IMR-90 (cell line): ENCODE measurements at regions not wholly inside any gene's neighbourhood (a gene's known extent, or its start where the extent isn't known, plus 50 kb on each side); places are given as distances from the start of the nearest gene placed in this dataset.

Experiments
- ATAC-seq: fragments of 200-7000 bp; cut with Tn5 transposase; 2 replicates; pipeline ENCODE4 v1.9.1; 2020; ENCODE audit warnings: low read depth, mild to moderate bottlenecking, moderate library complexity
- BruUV-seq: library from RNA; stranded (reverse); fragments of 400-500 nt; replicated peaks from 2 replicates; lab custom pipeline; 2021; lab: Mats Ljungman, UMichigan
- CTCF ChIA-PET: fragments of 300-600 bp; formaldehyde crosslinking; extraction: SDS; loops from one replicate; lab custom pipeline; 2021; ENCODE audit warnings: antibody characterized with exemption; lab: Yijun Ruan, JAX
- POLR2A ChIA-PET: fragments of 300-600 bp; sonication (Branson Sonifier 250); formaldehyde crosslinking; loops from one replicate; lab custom pipeline; 2022; ENCODE audit warnings: antibody characterized with exemption; ENCODE audit not compliant: unreplicated experiment; lab: Charles Lee
- DNase-seq: peaks from one replicate; pipeline ENCODE4 v3.0.0; 2013
- H2AFZ ChIP-seq: replicated peaks from 2 replicates; pipeline ENCODE3; 2013; ENCODE audit warnings: low read length, mild to moderate bottlenecking; ENCODE audit not compliant: poor library complexity
- H2AK5ac ChIP-seq: 2 replicates; pipeline ENCODE4 v1.6.1; 2013; ENCODE audit warnings: low read depth, low read length, inconsistent platforms
- H2AK9ac ChIP-seq: replicated peaks from 2 replicates; pipeline ENCODE3; 2013; ENCODE audit warnings: mild to moderate bottlenecking, low read depth, low read length, moderate library complexity; ENCODE audit not compliant: poor library complexity
- H2BK120ac ChIP-seq: 2 replicates; pipeline ENCODE4 v1.6.1; 2013; ENCODE audit warnings: low read depth, low read length, inconsistent platforms
- H2BK15ac ChIP-seq: 3 replicates; pipeline ENCODE4 v1.6.1; 2013; ENCODE audit warnings: low read depth, low read length, inconsistent platforms
- H2BK20ac ChIP-seq: 2 replicates; pipeline ENCODE4 v1.6.1; 2013; ENCODE audit warnings: low read depth, mild to moderate bottlenecking, inconsistent platforms, low read length, moderate library complexity
- H2BK5ac ChIP-seq: 2 replicates; pipeline ENCODE4 v1.6.1; 2013; ENCODE audit warnings: mild to moderate bottlenecking, low read depth, low read length, inconsistent platforms; ENCODE audit not compliant: poor library complexity, severe bottlenecking
- H3K14ac ChIP-seq: replicated peaks from 2 replicates; pipeline ENCODE4 v1.6.1; 2013; ENCODE audit warnings: low read depth, low read length, inconsistent platforms
- H3K18ac ChIP-seq: 2 replicates; pipeline ENCODE4 v1.6.1; 2013; ENCODE audit warnings: low read depth, low read length, control low read depth
- H3K23ac ChIP-seq: 2 replicates; pipeline ENCODE4 v1.6.1; 2013; ENCODE audit warnings: low read depth, low read length, inconsistent platforms
- H3K27ac ChIP-seq: 2 replicates; pipeline ENCODE4 v1.5.1; 2013; ENCODE audit warnings: mild to moderate bottlenecking, control low read depth, low read length; ENCODE audit not compliant: insufficient read depth
- H3K27me3 ChIP-seq: 2 replicates; pipeline ENCODE4 v1.6.1; 2013; ENCODE audit warnings: low read length; ENCODE audit not compliant: control insufficient read depth, insufficient read depth
- H3K36me3 ChIP-seq: 2 replicates; pipeline ENCODE4 v1.6.1; 2013; ENCODE audit warnings: low read length, mixed read lengths; ENCODE audit not compliant: control insufficient read depth, insufficient read depth
- H3K4ac ChIP-seq: 2 replicates; pipeline ENCODE4 v1.6.1; 2013; ENCODE audit warnings: low read depth, low read length, inconsistent platforms
- H3K4me1 ChIP-seq: 2 replicates; pipeline ENCODE4 v1.6.1; 2013; ENCODE audit warnings: low read length, mixed read lengths; ENCODE audit not compliant: control insufficient read depth, insufficient read depth
- H3K4me2 ChIP-seq: 2 replicates; pipeline ENCODE4 v1.6.1; 2013; ENCODE audit warnings: low read depth, mild to moderate bottlenecking, control low read depth, low read length, moderate library complexity
- H3K4me3 ChIP-seq: 2 replicates; pipeline ENCODE4 v1.5.1; 2013; ENCODE audit warnings: low read depth, mild to moderate bottlenecking, control low read depth, low read length, moderate library complexity; ENCODE audit not compliant: insufficient read depth
- H3K56ac ChIP-seq: 2 replicates; pipeline ENCODE4 v1.6.1; 2013; ENCODE audit warnings: low read length, inconsistent platforms; ENCODE audit not compliant: insufficient read depth; ENCODE audit errors: extremely low read depth
- H3K79me1 ChIP-seq, 2 experiments: 2 replicates each; pipeline ENCODE4 v1.6.1; 2013; ENCODE audit warnings: low read length in 2 of 2, inconsistent platforms in 1 of 2, low read depth in 1 of 2
- H3K9ac ChIP-seq: 2 replicates; pipeline ENCODE4 v1.6.1; 2013; ENCODE audit warnings: low read depth, low read length, control low read depth
- H3K9me1 ChIP-seq: 2 replicates; pipeline ENCODE4 v1.6.1; 2013; ENCODE audit warnings: low read length, inconsistent platforms; ENCODE audit not compliant: insufficient read depth
- H3K9me3 ChIP-seq: 2 replicates; pipeline ENCODE4 v1.6.1; 2013; ENCODE audit warnings: low read length; ENCODE audit not compliant: control insufficient read depth, insufficient read depth
- H4K20me1 ChIP-seq: 2 replicates; pipeline ENCODE4 v1.6.1; 2013; ENCODE audit warnings: low read length, inconsistent platforms; ENCODE audit not compliant: insufficient read depth
- H4K5ac ChIP-seq: 2 replicates; pipeline ENCODE4 v1.6.1; 2013; ENCODE audit warnings: mild to moderate bottlenecking, low read depth, low read length, control low read depth
- H4K8ac ChIP-seq, 2 experiments: 2 replicates each; pipeline ENCODE4 v1.6.1; 2013; ENCODE audit warnings: low read depth in 2 of 2, low read length in 2 of 2, control low read depth in 1 of 2, inconsistent platforms in 1 of 2
- H4K91ac ChIP-seq: 2 replicates; pipeline ENCODE4 v1.6.1; 2013; ENCODE audit warnings: low read depth, low read length, inconsistent platforms; ENCODE audit not compliant: insufficient read depth
- FOS ChIP-seq: fragments of 150-350 bp; IDR thresholded peaks from 2 replicates; pipeline ENCODE4 v1.6.1; 2016; ENCODE audit warnings: low read depth, low read length
- MAFK ChIP-seq: IDR thresholded peaks from 2 replicates; pipeline ENCODE4 v1.6.1; 2012; ENCODE audit warnings: low read depth, low read length, improper control_type of control experiment
- POLR2A ChIP-seq: IDR thresholded peaks from 2 replicates; pipeline ENCODE4 v1.6.1; 2012; ENCODE audit warnings: mild to moderate bottlenecking, low read depth, low read length
- RFX5 ChIP-seq: IDR thresholded peaks from 2 replicates; pipeline ENCODE4 v1.8.0; 2012; ENCODE audit warnings: low read depth, mild to moderate bottlenecking, low read length, moderate library complexity
- USF2 ChIP-seq: fragments of 150-350 bp; IDR thresholded peaks from 2 replicates; pipeline ENCODE4 v1.6.1; 2017; ENCODE audit warnings: mild to moderate bottlenecking, antibody characterized with exemption, low read length, low read depth
- WGBS, 2 experiments: methylation state at CpG; one replicate each; pipeline versions ENCODE4 v1.1.5 to v1.1.7; 2013; ENCODE audit warnings: missing lambda C conversion rate in 2 of 2; ENCODE audit not compliant: insufficient read length in 1 of 2; ENCODE audit errors: extremely low coverage in 2 of 2; 5-methylcytosine and 5-hydroxymethylcytosine counted together
- dilution Hi-C: fragments of 300-500 bp; cut with HindIII; formaldehyde crosslinking; loops from one replicate; pipeline ENCODE4 v1.14.3; 2018; ENCODE audit warnings: low sequenced_read_pairs; ENCODE audit not compliant: unreplicated experiment
- in situ Hi-C: fragments of 300-500 bp; cut with MboI; formaldehyde crosslinking; loops from 3 replicates; pipeline ENCODE4 v1.14.3; 2019; ENCODE audit warnings: low sequenced_read_pairs, inconsistent platforms, mixed read lengths
- intact Hi-C: fragments of 100-400 bp; cut with micrococcal nuclease; formaldehyde crosslinking; loops from 2 replicates; pipeline ENCODE4 v1.10.0; 2022
- TF ChIP-seq, protein P1 (sequence below): conservative IDR thresholded peaks from 2 replicates; pipeline ENCODE4 v1.5.1; 2012; ENCODE audit warnings: mild to moderate bottlenecking, low read depth, low read length, improper control_type of control experiment

DNA sequence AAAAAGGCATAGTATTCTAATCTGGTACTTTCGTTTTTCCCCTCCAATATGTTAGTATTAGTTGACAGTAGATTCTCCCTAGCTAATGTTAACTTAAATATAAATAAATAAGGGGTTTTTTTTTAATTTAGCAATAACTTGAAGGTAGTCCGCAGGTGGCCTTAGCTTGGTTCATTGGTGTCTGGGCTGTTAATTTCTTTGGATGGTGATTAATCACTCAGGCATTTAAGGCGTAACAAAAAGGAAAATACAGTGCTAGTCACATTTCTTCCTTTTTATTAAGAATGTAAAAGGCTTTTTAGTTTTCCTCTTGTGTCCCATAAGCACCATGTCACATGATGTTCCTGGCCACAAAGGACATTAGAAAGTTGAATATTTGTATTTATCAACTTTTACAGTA is 161.0 kb upstream of the POT1 start:
- no peak overlapping the region for H3K4me2 ChIP-seq
- no peak overlapping the region for H4K91ac ChIP-seq
- H4K8ac ChIP-seq = no peak overlapping the region
- DNase-seq = no peak
- no peak overlapping the region for H3K4ac ChIP-seq
- no peak overlapping the region for H2AFZ ChIP-seq
- no peaks in the 10 kb centered on the region for H3K27me3 ChIP-seq
- no peak overlapping the region for H2BK120ac ChIP-seq
- ATAC-seq = no peak
- no peak overlapping the region for H2BK20ac ChIP-seq
- no peak overlapping the region for H3K9ac ChIP-seq
- H3K4me3 ChIP-seq = no peak overlapping the region
- no peaks in the 10 kb centered on the region for H3K36me3 ChIP-seq
- H3K14ac ChIP-seq = no peak overlapping the region
- ChIA-PET POLR2A (no interaction called here), CTCF (no interaction called here)
- WGBS, 2 experiments = no CpG with 5 or more reads among the region's 3 CpGs
- H3K23ac ChIP-seq = no peak overlapping the region
- in situ Hi-C loops (no loop called here), dilution Hi-C loops (no loop called here), intact Hi-C loops (no loop called here)
- H2AK9ac ChIP-seq = no peak overlapping the region
- no peaks in the 10 kb centered on the region for H3K79me1 ChIP-seq
- BruUV-seq = no TSS peak
- H4K20me1 ChIP-seq = no peaks in the 10 kb centered on the region
- no peak overlapping the region for H3K18ac ChIP-seq
- H3K9me3 ChIP-seq = no peaks in the 10 kb centered on the region
- no peak overlapping the region for H2BK15ac ChIP-seq
- no peak overlapping the region for H2BK5ac ChIP-seq
- no peaks in the 10 kb centered on the region for H3K4me1 ChIP-seq
- no peak for TF ChIP-seq MAFK
- TF ChIP-seq, protein P1, sequence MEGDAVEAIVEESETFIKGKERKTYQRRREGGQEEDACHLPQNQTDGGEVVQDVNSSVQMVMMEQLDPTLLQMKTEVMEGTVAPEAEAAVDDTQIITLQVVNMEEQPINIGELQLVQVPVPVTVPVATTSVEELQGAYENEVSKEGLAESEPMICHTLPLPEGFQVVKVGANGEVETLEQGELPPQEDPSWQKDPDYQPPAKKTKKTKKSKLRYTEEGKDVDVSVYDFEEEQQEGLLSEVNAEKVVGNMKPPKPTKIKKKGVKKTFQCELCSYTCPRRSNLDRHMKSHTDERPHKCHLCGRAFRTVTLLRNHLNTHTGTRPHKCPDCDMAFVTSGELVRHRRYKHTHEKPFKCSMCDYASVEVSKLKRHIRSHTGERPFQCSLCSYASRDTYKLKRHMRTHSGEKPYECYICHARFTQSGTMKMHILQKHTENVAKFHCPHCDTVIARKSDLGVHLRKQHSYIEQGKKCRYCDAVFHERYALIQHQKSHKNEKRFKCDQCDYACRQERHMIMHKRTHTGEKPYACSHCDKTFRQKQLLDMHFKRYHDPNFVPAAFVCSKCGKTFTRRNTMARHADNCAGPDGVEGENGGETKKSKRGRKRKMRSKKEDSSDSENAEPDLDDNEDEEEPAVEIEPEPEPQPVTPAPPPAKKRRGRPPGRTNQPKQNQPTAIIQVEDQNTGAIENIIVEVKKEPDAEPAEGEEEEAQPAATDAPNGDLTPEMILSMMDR = no peak
- no peak for TF ChIP-seq FOS
- TF ChIP-seq USF2 = no peak
- TF ChIP-seq POLR2A = no peak
- no peak for TF ChIP-seq RFX5
- no peak overlapping the region for H2AK5ac ChIP-seq
- H4K5ac ChIP-seq = no peak overlapping the region
- H3K9me1 ChIP-seq = no peaks in the 10 kb centered on the region
- H3K56ac ChIP-seq = no peak overlapping the region
- no peak overlapping the region for H3K27ac ChIP-seq
